Effector memory CD8-positive, alpha-beta T cell (primary cell): ENCODE measurements at regions not wholly inside any gene's neighbourhood (a gene's known extent, or its start where the extent isn't known, plus 50 kb on each side); places are given as distances from the start of the nearest gene placed in this dataset.
"Not testable (repeated sequence)": the region's sequence is repeated elsewhere in the genome, so short reads cannot be mapped to it uniquely, and the experiment has no call there.

ENCODE experiments used
- ATAC-seq: fragments of 150-1000 bp; cut with Tn5 transposase; replicated peaks from 2 replicates; pipeline ENCODE4 v1.10.0; 2021; ENCODE audit warnings: mild to moderate bottlenecking, moderate library complexity
- DNase-seq, 3 experiments: peaks; one replicate each; pipeline ENCODE4 v3.0.0; 2021
- H3K27ac Mint-ChIP-seq, 2 donors: one replicate each; pipeline ENCODE4 v1.8.0; 2022; ENCODE audit warnings: mild to moderate bottlenecking in 2 of 2, mixed read lengths in 2 of 2, moderate library complexity in 2 of 2
- H3K27me3 Mint-ChIP-seq, 2 donors: one replicate each; pipeline ENCODE4 v1.8.0; 2022; ENCODE audit warnings: mixed read lengths in 2 of 2
- H3K36me3 Mint-ChIP-seq: one replicate; pipeline ENCODE4 v1.8.0; 2022; ENCODE audit warnings: mild to moderate bottlenecking, moderate library complexity, mixed read lengths; ENCODE audit not compliant: insufficient read depth
- H3K4me1 Mint-ChIP-seq, 2 donors: one replicate each; pipeline ENCODE4 v1.8.0; 2022; ENCODE audit warnings: low read depth in 2 of 2, mixed read lengths in 2 of 2
- H3K4me3 Mint-ChIP-seq, 2 donors: one replicate each; pipeline ENCODE4 v1.8.0; 2022; ENCODE audit warnings: mild to moderate bottlenecking in 2 of 2, mixed read lengths in 2 of 2, moderate library complexity in 2 of 2
- H3K9me3 Mint-ChIP-seq, 2 donors: one replicate each; pipeline ENCODE4 v1.8.0; 2022; ENCODE audit warnings: mixed read lengths in 2 of 2

DNA sequence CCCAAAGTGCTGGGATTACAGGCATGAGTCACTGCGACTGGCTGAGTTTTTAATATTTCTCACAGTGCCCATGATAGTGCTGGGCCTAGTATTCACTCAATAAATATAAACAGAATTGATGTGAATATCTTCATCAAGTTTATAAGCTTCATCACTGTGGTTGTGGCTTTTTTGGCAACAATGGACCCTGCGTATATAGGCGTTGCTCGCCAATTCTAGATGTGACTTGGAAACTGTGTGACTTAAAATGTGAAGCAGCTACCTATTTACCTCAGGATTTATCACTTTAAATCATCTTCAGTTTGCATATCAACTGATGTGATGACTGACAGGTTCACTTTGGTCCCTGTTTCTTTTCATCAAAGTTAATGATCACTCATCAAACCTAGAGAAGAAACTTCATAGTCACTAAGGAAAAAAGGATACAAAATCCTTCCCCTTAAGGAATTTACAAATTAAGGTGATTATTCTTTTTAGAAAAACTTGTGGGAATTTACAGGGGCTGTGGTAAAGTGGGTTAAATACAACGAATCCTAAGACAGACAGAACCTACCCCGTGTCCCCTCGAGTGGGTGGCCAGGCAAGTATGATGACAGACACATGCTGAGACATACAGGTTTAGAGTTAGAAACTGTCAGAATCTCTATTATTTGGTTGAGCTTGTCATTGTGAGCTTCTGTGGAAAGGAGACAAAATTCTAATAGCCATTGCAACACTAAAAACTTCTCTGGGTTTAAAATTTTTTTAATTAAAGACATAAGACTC is 101.3 kb downstream of the AKAP11 start:
- Mint-ChIP-seq H3K27me3 (no peaks in the 10 kb centered on the region), H3K4me3 (no peak overlapping the region), H3K36me3 (no peaks in the 10 kb centered on the region), H3K4me1 (peaks cover 13 to 26% of the 10 kb centered on the region in 2 donors), H3K27ac (no peak overlapping the region), H3K9me3 (no peaks in the 10 kb centered on the region)
- DNase-seq (no peak), ATAC-seq (no peak)

DNA sequence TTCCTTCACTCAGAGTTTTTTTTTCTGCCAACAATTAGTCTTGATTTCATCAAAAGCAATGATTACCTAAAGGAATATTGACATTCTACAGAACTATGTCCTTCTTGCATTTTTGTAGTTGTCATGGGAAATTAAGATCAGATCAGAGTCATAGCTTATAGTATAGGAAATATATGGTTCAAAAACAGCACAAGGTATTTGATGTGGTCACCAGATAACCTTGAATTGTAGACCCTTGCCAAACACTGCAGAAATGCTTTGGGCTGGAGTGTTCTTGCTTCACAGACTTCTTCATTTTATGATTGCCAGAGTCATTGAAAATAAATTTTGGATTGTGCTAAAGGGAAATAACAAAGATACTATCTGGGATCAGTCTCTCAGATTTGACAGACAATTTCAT is 103.7 kb downstream of the AKAP11 start:
- H3K9me3 Mint-ChIP-seq = no peaks in the 10 kb centered on the region
- no peaks in the 10 kb centered on the region for H3K27me3 Mint-ChIP-seq
- no peak overlapping the region for H3K4me3 Mint-ChIP-seq
- no peak overlapping the region for H3K27ac Mint-ChIP-seq
- no peaks in the 10 kb centered on the region for H3K36me3 Mint-ChIP-seq
- H3K4me1 Mint-ChIP-seq = peaks cover 12 to 30% of the 10 kb centered on the region in 2 donors
- DNase-seq (no peak), ATAC-seq (no peak)

DNA sequence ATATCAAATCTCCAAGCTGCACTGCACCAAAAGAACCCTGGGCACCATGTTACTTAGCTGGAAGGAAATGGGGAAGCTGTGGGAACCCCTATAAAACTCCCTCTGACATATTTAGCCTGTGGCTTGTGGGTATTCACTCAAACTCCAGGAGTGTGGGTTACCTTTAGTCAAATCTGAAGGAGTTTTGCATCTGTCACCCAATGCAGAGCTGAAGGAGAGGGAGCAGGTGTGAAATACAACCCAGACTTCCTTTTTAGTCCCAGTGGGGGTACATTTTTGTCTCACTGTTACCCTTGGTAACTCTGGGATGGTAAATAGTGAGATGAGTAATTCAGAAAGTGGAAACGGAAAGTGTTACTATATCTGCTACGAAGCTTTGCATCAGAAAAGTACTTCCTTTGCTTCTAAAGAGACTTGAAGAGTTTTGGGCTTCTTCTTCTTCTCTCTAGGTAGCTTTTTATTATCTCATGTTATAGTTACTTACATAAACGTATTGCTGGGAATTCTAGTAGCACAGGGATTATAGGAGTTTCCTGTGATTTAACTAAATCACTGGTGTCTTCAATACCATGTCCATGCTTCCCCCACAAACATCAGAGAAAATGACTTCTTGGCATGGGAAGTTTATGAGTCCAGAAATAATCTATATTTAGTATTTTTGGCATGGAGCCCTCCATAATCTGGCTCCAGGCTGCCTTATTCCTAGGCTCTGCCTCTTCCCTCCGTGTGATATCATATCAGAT is 105.9 kb downstream of the AKAP11 start:
- Mint-ChIP-seq H3K27ac (peak overlapping the region; percentile 38 to 89), H3K4me3 (peak overlapping the region in 1 of 2 donors; percentile 32), H3K36me3 (no peaks in the 10 kb centered on the region), H3K27me3 (no peaks in the 10 kb centered on the region), H3K4me1 (peaks cover 12 to 28% of the 10 kb centered on the region in 2 donors), H3K9me3 (no peaks in the 10 kb centered on the region)
- DNase-seq (peak in 1 of 3 experiments; percentile 13), ATAC-seq (peak; percentile 87)

DNA sequence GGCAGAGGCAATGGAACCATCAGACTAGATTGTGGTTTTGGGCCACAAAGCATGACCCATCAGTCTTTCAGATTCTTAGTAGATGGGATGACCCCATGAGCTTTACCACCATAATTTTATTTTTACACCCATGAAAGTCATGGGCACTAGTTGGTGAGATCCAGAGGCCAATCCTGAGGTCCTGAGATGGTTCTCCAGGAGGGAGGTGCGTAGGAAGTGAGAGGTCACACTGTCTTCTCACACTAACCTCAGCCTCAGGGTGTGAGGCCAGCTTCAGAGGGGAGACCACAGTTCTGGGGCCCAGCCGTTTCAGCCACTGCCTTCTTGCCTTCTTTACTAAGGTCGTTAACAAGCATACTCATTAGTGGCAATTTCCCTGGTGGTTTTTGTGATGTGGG is 106.4 kb downstream of the AKAP11 start:
- no peak for ATAC-seq
- peak overlapping the region; percentile 38 to 89 for H3K27ac Mint-ChIP-seq
- H3K4me1 Mint-ChIP-seq = peaks cover 12 to 28% of the 10 kb centered on the region in 2 donors
- DNase-seq = no peak
- H3K9me3 Mint-ChIP-seq = no peaks in the 10 kb centered on the region
- H3K36me3 Mint-ChIP-seq = no peaks in the 10 kb centered on the region
- peak overlapping the region in 1 of 2 donors; percentile 32 for H3K4me3 Mint-ChIP-seq
- no peaks in the 10 kb centered on the region for H3K27me3 Mint-ChIP-seq

DNA sequence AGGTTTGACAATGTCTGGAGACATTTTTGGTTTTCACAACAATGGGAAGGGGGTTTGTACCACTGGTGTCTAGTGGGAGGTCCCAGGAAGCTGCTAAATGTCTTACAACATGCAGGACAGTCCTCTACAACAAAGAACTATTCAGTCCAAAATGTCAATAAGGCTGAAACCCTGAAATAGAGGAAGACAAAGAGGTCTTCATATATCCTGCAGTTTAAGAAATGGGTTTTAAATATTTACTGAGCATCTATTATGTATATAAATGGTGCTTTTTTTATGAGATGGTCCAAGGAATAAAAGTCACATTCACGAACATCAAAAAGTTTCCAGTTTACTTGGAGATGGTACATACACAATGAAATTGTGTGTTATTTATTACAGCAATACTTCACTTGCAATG is 107.3 kb downstream of the AKAP11 start:
- peaks cover 12 to 28% of the 10 kb centered on the region in 2 donors for H3K4me1 Mint-ChIP-seq
- DNase-seq (no peak), ATAC-seq (no peak)
- no peak overlapping the region for H3K4me3 Mint-ChIP-seq
- H3K27me3 Mint-ChIP-seq = no peaks in the 10 kb centered on the region
- H3K9me3 Mint-ChIP-seq = no peaks in the 10 kb centered on the region
- peak overlapping the region in 1 of 2 donors; percentile 89 for H3K27ac Mint-ChIP-seq
- H3K36me3 Mint-ChIP-seq = no peaks in the 10 kb centered on the region

DNA sequence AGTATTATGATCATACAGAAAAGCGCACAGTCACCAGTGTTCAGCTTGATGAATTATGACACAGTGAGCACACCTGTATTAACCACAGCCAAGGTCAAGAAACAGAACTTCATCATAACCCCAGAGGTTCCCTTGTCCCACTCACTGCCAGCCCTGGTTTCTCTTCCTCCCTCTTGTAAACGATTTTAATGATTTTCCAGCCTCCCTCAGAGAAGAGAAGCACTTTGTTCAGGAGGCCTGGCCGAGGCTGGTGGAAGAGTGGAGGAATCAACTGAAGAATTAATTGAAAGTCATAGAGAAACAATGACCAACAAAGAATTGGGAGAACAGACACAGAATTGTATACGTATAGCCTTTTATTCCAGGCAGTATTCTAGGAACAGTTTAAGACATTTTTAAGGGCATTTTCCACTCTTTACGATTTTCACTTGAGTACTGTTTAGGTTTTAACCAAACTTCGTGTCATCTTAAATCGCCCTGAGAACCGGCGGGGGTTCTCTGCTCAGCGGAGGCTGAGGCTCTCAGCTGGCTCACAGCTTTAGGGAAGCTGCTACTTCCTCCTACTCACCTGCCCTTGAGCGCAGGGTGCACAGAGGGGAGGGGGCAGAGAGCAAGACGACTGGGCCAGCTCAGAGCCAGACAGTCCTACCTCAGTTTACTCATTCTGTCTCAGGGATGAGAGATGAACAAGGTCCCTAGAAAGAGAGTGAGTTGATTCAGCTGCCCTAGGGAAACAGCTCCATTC is 108.6 kb downstream of the AKAP11 start:
- Mint-ChIP-seq H3K27me3 (no peaks in the 10 kb centered on the region), H3K9me3 (no peaks in the 10 kb centered on the region), H3K4me1 (peaks cover 12 to 28% of the 10 kb centered on the region in 2 donors), H3K27ac (peak overlapping the region; percentile 32 to 54), H3K4me3 (peak overlapping the region in 1 of 2 donors; percentile 23), H3K36me3 (no peaks in the 10 kb centered on the region)
- no peak for DNase-seq
- no peak for ATAC-seq

DNA sequence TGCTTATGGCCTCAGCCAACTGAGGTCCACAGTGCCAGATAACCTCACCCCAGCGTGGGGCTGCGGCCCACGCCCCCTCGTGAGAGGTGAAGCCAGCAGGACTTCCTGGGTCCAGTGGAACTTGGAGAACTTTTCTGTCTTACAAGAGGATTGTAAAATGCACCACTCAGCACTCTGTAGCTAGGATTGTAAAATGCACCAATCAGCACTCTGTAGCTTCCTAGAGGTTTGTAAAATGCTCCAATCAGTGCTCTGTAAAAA is 109.1 kb downstream of the AKAP11 start:
- no peak overlapping the region for H3K4me3 Mint-ChIP-seq
- H3K27ac Mint-ChIP-seq = no peak overlapping the region
- no peaks in the 10 kb centered on the region for H3K27me3 Mint-ChIP-seq
- DNase-seq = no peak
- no peaks in the 10 kb centered on the region for H3K9me3 Mint-ChIP-seq
- H3K4me1 Mint-ChIP-seq = peaks cover 12 to 28% of the 10 kb centered on the region in 2 donors
- no peak for ATAC-seq
- no peaks in the 10 kb centered on the region for H3K36me3 Mint-ChIP-seq

DNA sequence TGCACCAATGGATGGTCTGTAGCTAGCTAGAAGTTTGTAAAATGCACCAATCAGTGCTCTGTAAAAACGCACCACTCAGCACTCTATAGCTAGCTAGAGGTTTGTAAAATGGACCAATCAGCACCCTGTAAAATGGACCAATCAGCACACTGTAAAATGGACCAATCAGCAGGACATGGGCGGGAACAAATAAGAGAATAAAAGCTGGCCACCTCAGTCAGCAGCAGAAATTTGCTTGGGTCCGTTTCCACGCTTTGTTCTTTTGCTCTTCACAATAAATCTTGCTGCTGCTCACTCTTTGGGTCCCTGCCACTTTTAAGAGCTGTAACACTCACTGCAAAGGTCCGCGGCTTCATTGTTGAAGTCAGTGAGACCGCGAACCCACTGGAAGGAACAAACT is 109.5 kb downstream of the AKAP11 start:
- not testable (repeated sequence) for H3K27ac Mint-ChIP-seq, ATAC-seq, DNase-seq, H3K4me3 Mint-ChIP-seq, H3K27me3 Mint-ChIP-seq, H3K9me3 Mint-ChIP-seq, H3K36me3 Mint-ChIP-seq
- H3K4me1 Mint-ChIP-seq = peaks cover 12 to 28% of the 10 kb centered on the region in 2 donors

DNA sequence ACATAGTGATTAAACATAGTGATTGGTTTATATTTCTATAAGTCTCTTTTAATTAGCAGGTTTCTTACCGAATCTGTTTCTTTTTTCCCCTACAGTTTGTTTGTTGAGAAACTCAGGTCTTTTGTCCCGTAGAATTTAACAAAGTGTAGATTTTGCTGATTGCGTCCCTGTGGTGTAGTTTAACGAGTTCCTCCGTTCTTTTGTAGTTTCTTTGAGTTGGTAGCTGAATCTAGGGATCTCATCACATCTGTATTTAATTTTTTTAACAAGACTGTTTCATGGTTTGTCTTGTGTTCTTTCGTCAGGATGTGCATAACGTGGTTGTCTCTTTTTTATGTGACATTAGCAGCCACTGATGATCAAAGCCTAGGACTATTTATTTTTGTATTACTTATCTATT is 111.1 kb downstream of the AKAP11 start:
- Mint-ChIP-seq H3K27ac (no peak overlapping the region), H3K4me1 (peaks cover 11 to 32% of the 10 kb centered on the region in 2 donors), H3K9me3 (no peaks in the 10 kb centered on the region), H3K36me3 (no peaks in the 10 kb centered on the region), H3K27me3 (no peaks in the 10 kb centered on the region), H3K4me3 (no peak overlapping the region)
- no peak for ATAC-seq
- no peak for DNase-seq

DNA sequence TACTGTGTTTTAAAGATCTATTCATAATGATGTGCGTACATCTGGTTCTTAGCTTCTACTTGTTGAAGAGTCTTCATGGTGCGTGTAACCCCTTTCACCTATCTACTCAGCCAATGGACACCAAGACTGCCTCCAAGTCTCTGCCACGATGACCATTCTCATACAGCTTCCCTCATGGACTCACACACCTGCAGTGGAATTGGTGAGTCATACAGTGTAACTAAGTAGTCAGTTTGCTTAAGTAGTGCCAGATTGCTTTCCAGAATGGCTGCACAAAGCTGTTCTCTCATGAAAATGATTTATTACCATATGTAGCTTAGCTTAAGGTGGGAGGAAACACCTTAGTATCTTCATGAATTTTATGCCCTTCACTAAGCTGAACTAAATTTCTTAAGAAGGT is 112.3 kb downstream of the AKAP11 start:
- ATAC-seq = no peak
- Mint-ChIP-seq H3K9me3 (no peaks in the 10 kb centered on the region), H3K27ac (no peak overlapping the region), H3K27me3 (no peaks in the 10 kb centered on the region), H3K4me1 (peaks cover 8 to 29% of the 10 kb centered on the region in 2 donors), H3K36me3 (no peaks in the 10 kb centered on the region), H3K4me3 (no peak overlapping the region)
- no peak for DNase-seq

DNA sequence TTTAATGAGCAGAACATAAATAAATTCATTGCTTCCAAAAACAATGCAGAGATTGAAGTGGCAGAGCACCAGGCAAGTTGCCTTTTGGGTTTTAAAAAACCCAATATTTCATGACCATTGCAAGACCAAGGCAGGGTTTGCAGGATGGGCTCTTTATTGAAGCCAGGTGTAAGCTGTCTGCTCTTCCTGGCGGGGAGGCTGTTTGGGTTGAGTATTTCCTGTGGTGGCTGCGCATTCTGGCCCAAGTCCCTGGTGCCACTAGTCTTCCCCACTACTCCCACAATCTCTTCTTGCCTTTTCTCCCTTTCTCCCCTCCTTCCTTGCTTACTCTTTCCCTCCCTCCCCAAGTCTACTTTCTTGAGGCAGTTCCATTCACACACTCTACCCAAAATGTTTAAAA is 116.4 kb downstream of the AKAP11 start:
- ATAC-seq (no peak), DNase-seq (no peak)
- Mint-ChIP-seq H3K27ac (peak overlapping the region in 1 of 2 donors; percentile 13), H3K4me3 (no peak overlapping the region), H3K27me3 (no peaks in the 10 kb centered on the region), H3K36me3 (no peaks in the 10 kb centered on the region), H3K9me3 (no peaks in the 10 kb centered on the region), H3K4me1 (peaks cover 24 to 45% of the 10 kb centered on the region in 2 donors)

DNA sequence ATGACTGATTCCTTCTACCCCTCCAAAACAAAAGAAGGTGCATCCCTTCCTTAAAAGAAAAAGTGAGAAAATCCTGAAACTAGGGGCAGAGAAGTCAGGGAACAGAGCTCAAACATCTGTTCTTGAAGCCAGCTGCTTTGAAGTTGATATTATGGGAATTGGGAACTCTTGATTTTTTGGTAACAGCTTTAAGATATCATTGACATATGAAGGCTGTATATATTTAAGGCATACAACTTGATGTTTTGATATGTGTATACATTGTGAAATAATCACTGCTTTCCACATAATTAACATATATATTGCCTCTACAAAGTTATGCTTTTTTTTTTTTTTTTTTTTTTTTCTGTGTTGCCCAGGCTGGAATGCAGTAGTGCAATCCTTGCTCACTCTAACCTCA is 117.1 kb downstream of the AKAP11 start:
- no peaks in the 10 kb centered on the region for H3K9me3 Mint-ChIP-seq
- no peak overlapping the region for H3K4me3 Mint-ChIP-seq
- H3K27ac Mint-ChIP-seq = no peak overlapping the region
- DNase-seq = no peak
- H3K27me3 Mint-ChIP-seq = no peaks in the 10 kb centered on the region
- no peaks in the 10 kb centered on the region for H3K36me3 Mint-ChIP-seq
- ATAC-seq = no peak
- peaks cover 31 to 52% of the 10 kb centered on the region in 2 donors for H3K4me1 Mint-ChIP-seq

DNA sequence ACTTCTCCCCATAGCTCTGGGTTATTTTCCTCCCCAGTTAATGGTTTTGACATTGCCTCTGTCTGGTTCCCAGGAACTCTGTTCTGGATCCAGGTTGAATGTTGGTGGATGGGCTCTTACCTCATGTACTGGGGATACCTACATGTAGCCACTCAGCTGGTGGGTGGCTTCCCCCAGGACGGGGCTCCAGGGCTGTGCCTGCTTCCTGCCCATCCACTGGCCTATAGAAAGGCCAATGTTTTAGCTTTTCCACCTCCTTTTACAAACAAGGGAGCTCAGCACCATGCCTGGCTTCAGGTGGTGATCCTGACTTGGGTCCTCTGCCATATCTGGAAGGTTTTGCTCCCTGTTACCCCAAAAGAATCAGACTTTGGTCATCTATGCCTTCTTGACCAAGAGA is 120.2 kb downstream of the AKAP11 start:
- Mint-ChIP-seq H3K4me3 (peak overlapping the region; percentile 51 to 80), H3K9me3 (no peaks in the 10 kb centered on the region), H3K36me3 (peaks cover 3% of the 10 kb centered on the region), H3K27ac (peak overlapping the region; percentile 85 to 89), H3K27me3 (no peaks in the 10 kb centered on the region), H3K4me1 (peaks cover 50 to 68% of the 10 kb centered on the region in 2 donors)
- DNase-seq (no peak), ATAC-seq (no peak)
